CD14-positive monocyte (primary cell): ENCODE measurements at regions not wholly inside any gene's neighbourhood (a gene's known extent, or its start where the extent isn't known, plus 50 kb on each side); places are given as distances from the start of the nearest gene placed in this dataset.

Source experiments
- DNase-seq, 3 donors: peaks; one replicate each; pipeline ENCODE4 v3.0.0-alpha.2; 2011 to 2022
- H2AFZ ChIP-seq: 2 replicates; pipeline ENCODE4 v1.6.0; 2012; ENCODE audit warnings: mild to moderate bottlenecking, low read depth, low read length, inconsistent platforms; ENCODE audit not compliant: insufficient read depth, poor library complexity, severe bottlenecking
- H3K27ac ChIP-seq, 2 donors: 1 replicate in 1 of 2; 2 replicates in 1 of 2; pipeline ENCODE4 v1.5.1; 2012 to 2013; ENCODE audit warnings: low read length in 2 of 2, control low read depth in 1 of 2, inconsistent platforms in 1 of 2, low read depth in 1 of 2, mild to moderate bottlenecking in 1 of 2
- H3K27me3 ChIP-seq, 2 donors: one replicate each; pipeline versions ENCODE4 v1.6.0 to v1.6.1; 2011 to 2013; ENCODE audit warnings: low read length in 2 of 2; ENCODE audit not compliant: control insufficient read depth in 2 of 2, insufficient read depth in 2 of 2
- H3K36me3 ChIP-seq, 2 donors: replicated peaks in 1 of 2; 1 replicate in 1 of 2; 2 replicates in 1 of 2; pipeline versions ENCODE4 v1.5.1 to v1.6.1; 2012 to 2013; ENCODE audit warnings: low read length in 2 of 2, control low read depth in 1 of 2, inconsistent platforms in 1 of 2, mild to moderate bottlenecking in 1 of 2; ENCODE audit not compliant: insufficient read depth in 2 of 2, control insufficient read depth in 1 of 2
- H3K4me1 ChIP-seq, 2 donors: 1 replicate in 1 of 2; 2 replicates in 1 of 2; pipeline versions ENCODE4 v1.5.1 to v1.6.1; 2012 to 2013; ENCODE audit warnings: low read length in 2 of 2, control low read depth in 1 of 2, inconsistent platforms in 1 of 2, mild to moderate bottlenecking in 1 of 2, moderate library complexity in 1 of 2; ENCODE audit not compliant: insufficient read depth in 2 of 2, control insufficient read depth in 1 of 2
- H3K4me2 ChIP-seq: replicated peaks from 2 replicates; pipeline ENCODE3; 2012; ENCODE audit warnings: low read length, moderate library complexity, mild to moderate bottlenecking; ENCODE audit not compliant: poor library complexity, severe bottlenecking; ENCODE audit errors: extremely low read depth
- H3K4me3 ChIP-seq, 3 experiments: fragments of 200-600 bp in 1 of 3; sonication (generic) in 1 of 3; replicated peaks in 1 of 3; 1 replicate in 2 of 3; 2 replicates in 1 of 3; pipeline ENCODE4 v1.5.1; 2011 to 2013; ENCODE audit warnings: low read length in 3 of 3, mild to moderate bottlenecking in 3 of 3, control low read depth in 2 of 3, low read depth in 2 of 3, inconsistent platforms in 1 of 3, moderate library complexity in 1 of 3
- H3K79me2 ChIP-seq: 2 replicates; pipeline ENCODE4 v1.6.0; 2012; ENCODE audit warnings: mild to moderate bottlenecking, control low read depth, inconsistent platforms, low read length, moderate library complexity; ENCODE audit not compliant: insufficient read depth
- H3K9ac ChIP-seq: 2 replicates; pipeline ENCODE4 v1.6.0; 2017; ENCODE audit warnings: low read length, mild to moderate bottlenecking; ENCODE audit not compliant: insufficient read depth, poor library complexity, severe bottlenecking
- H3K9me3 ChIP-seq, 2 donors: replicated peaks in 1 of 2; 1 replicate in 1 of 2; 2 replicates in 1 of 2; pipeline versions ENCODE4 v1.5.1 to v1.6.1; 2012 to 2013; ENCODE audit warnings: low read length in 2 of 2, control low read depth in 1 of 2; ENCODE audit not compliant: control insufficient read depth in 1 of 2, insufficient read depth in 1 of 2
- H4K20me1 ChIP-seq: 2 replicates; pipeline ENCODE4 v1.6.0; 2012; ENCODE audit warnings: mild to moderate bottlenecking, low read length, control low read depth, moderate library complexity; ENCODE audit not compliant: insufficient read depth
- H3K27ac Mint-ChIP-seq, 7 donors: one replicate each; pipeline ENCODE4 v1.8.0; 2020; ENCODE audit warnings: mild to moderate bottlenecking in 7 of 7, mixed read lengths in 7 of 7, moderate library complexity in 6 of 7, inconsistent platforms in 2 of 7
- H3K27me3 Mint-ChIP-seq, 3 donors: one replicate each; pipeline ENCODE4 v1.8.0; 2021 to 2022; ENCODE audit warnings: low read depth in 3 of 3, mild to moderate bottlenecking in 3 of 3, mixed read lengths in 3 of 3, moderate library complexity in 3 of 3, inconsistent platforms in 1 of 3
- H3K36me3 Mint-ChIP-seq, 2 donors: one replicate each; pipeline ENCODE4 v1.8.0; 2020; ENCODE audit warnings: mixed read lengths in 2 of 2, inconsistent platforms in 1 of 2, mild to moderate bottlenecking in 1 of 2
- H3K4me1 Mint-ChIP-seq: one replicate; pipeline ENCODE4 v1.8.0; 2020; ENCODE audit warnings: mild to moderate bottlenecking, mixed read lengths
- H3K4me3 Mint-ChIP-seq, 2 donors: one replicate each; pipeline ENCODE4 v1.8.0; 2020; ENCODE audit warnings: mild to moderate bottlenecking in 2 of 2, mixed read lengths in 2 of 2, moderate library complexity in 1 of 2
- H3K9me3 Mint-ChIP-seq, 7 donors: one replicate each; pipeline ENCODE4 v1.8.0; 2020 to 2022; ENCODE audit warnings: mixed read lengths in 7 of 7, mild to moderate bottlenecking in 6 of 7, moderate library complexity in 6 of 7, inconsistent platforms in 2 of 7
- CTCF ChIP-seq: fragments of 200-600 bp; IDR thresholded peaks from one replicate; pipeline ENCODE4 v1.8.0; 2022; ENCODE audit warnings: antibody characterized with exemption, mild to moderate bottlenecking
- WGBS: methylation state at CpG from one replicate; pipeline ENCODE4 v1.1.5; 2013; ENCODE audit warnings: missing lambda C conversion rate; ENCODE audit not compliant: insufficient coverage; 5-methylcytosine and 5-hydroxymethylcytosine counted together
- intact Hi-C, 2 donors: fragments of 100-400 bp; cut with micrococcal nuclease; formaldehyde crosslinking; loops; one replicate each; pipeline versions ENCODE4 v1.15.0 to v1.15.1; 2023

- intact Hi-C loops: no loop called here
- no peak overlapping the region for H3K4me3 Mint-ChIP-seq
- no peaks in the 10 kb centered on the region for H3K36me3 Mint-ChIP-seq
- H3K9me3 Mint-ChIP-seq: peaks cover 0 to 2% (median 0%) of the 10 kb centered on the region in 7 donors
- no peak overlapping the region for H3K9ac ChIP-seq
- TF ChIP-seq CTCF: no peak
- no peak overlapping the region for H3K4me2 ChIP-seq
- no peak for DNase-seq
- no peaks in the 10 kb centered on the region for H3K36me3 ChIP-seq
- H3K4me3 ChIP-seq: no peak overlapping the region
- no peaks in the 10 kb centered on the region for H3K9me3 ChIP-seq
- H3K27me3 ChIP-seq: no peaks in the 10 kb centered on the region
- H3K27ac ChIP-seq: no peak overlapping the region
- no peaks in the 10 kb centered on the region for H4K20me1 ChIP-seq
- peak overlapping the region in 1 of 7 donors; percentile 6 for H3K27ac Mint-ChIP-seq
- H3K4me1 ChIP-seq: peaks cover 4 to 19% of the 10 kb centered on the region in 2 donors
- H2AFZ ChIP-seq: no peak overlapping the region
- H3K79me2 ChIP-seq: no peaks in the 10 kb centered on the region
- peaks cover 12% of the 10 kb centered on the region for H3K4me1 Mint-ChIP-seq
- H3K27me3 Mint-ChIP-seq: peaks cover 0 to 5% (median 0%) of the 10 kb centered on the region in 3 donors
Observed at GRCh38 chr15:98152156-98152555, 191.7 kb downstream of the ARRDC4 start.

- Mint-ChIP-seq H3K27ac (peak overlapping the region in 1 of 7 donors; percentile 2), H3K4me1 (peaks cover 6% of the 10 kb centered on the region), H3K27me3 (peaks cover 0 to 7% (median 0%) of the 10 kb centered on the region in 3 donors), H3K9me3 (peaks cover 0 to 2% (median 0%) of the 10 kb centered on the region in 7 donors), H3K4me3 (no peak overlapping the region), H3K36me3 (no peaks in the 10 kb centered on the region)
- no peak for TF ChIP-seq CTCF
- no peaks in the 10 kb centered on the region for H4K20me1 ChIP-seq
- intact Hi-C loops: no loop called here
- peaks cover 0 to 15% of the 10 kb centered on the region in 2 donors for H3K4me1 ChIP-seq
- H3K27me3 ChIP-seq: no peaks in the 10 kb centered on the region
- no peaks in the 10 kb centered on the region for H3K9me3 ChIP-seq
- no peak overlapping the region for H3K4me2 ChIP-seq
- H2AFZ ChIP-seq: no peak overlapping the region
- H3K79me2 ChIP-seq: no peaks in the 10 kb centered on the region
- no peak overlapping the region for H3K4me3 ChIP-seq
- no peaks in the 10 kb centered on the region for H3K36me3 ChIP-seq
- no peak overlapping the region for H3K27ac ChIP-seq
- WGBS: 86% methylated on average over 4 of the region's 4 CpGs
- H3K9ac ChIP-seq: no peak overlapping the region
- no peak for DNase-seq
Observed at GRCh38 chr15:98154863-98155262, 194.4 kb downstream of the ARRDC4 start.
